ENCODE measurements at regions not wholly inside any gene's neighbourhood (a gene's known extent, or its start where the extent isn't known, plus 50 kb on each side); places are given as distances from the start of the nearest gene placed in this dataset.

DNA sequence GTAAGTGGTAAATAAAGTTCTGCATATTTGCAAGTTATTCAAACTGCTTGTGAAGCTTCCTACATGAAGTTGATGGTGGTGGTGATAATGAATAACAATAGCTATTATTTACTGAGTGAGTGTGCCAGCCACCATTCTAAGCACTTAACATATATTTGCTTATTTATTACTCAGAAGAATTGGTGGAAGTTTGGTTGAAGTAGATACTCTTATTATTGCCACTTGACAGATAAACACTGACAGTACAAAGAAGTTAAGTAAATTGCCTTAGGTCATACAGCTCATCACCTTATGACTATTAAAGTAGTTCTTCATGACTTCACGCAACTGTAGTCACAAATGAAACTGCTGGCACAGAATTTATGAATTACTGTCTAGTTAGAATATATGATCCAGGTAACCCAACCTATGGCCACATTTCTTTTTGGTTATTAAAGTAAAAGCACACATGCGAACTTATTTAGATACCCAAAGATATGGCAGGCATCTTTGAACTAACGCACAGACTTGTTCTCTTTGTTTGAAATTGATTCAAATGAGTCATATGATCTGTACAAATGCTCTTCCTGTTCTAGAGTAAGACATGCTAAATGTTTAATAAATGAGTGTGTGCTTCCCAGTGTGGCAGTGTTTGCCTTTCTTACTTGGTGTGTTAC, 99.8 kb upstream of the NR2F2 start:
- TF ChIP-seq CTCF (IDR thresholded peaks at IDR 0.05) (no peak), POLR2A (IDR thresholded peaks at IDR 0.05) (no peak)
